Esophagus mucosa (tissue), 1 donor: ENCODE measurements at regions not wholly inside any gene's neighbourhood (a gene's known extent, or its start where the extent isn't known, plus 50 kb on each side); places are given as distances from the start of the nearest gene placed in this dataset.
"Not testable (repeated sequence)": the region's sequence is repeated elsewhere in the genome, so short reads cannot be mapped to it uniquely, and the experiment has no call there.

Source experiments
- ATAC-seq: fragments of 200-7000 bp; cut with Tn5 transposase; one replicate; pipeline ENCODE4 v1.9.1; 2020
- donor health status: DM: yes; HTN: yes; CAD: no.

GRCh38 chr10:9453871-9454270, 1399.4 kb downstream of the GATA3 start:
- ATAC-seq, result not testable (repeated sequence)

GRCh38 chr10:9469663-9470205, 1415.2 kb downstream of the GATA3 start:
- ATAC-seq, result no peak

DNA sequence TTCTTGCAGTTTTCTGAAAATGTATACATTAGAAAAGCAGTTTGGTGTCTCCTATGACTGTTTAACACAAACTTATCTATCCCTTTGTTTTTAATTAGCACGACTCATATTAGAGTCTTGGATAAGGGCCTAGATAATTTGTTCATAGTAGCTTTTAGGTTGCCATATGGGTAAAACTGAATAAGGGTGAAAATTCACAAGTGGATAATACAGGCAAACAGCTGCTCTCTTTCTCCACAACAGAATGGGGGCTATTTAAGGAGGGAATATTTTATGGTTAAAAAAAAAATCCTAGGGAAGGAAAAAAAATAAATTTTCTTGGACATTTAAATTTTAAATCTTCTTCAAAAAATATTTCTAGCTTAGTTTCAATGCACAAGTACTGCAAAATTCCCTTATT, 1416.1 kb downstream of the GATA3 start:
- no peak for ATAC-seq

- no peak for ATAC-seq
Observed at GRCh38 chr10:9501944-9502343, 1447.5 kb downstream of the GATA3 start.

- no peak for ATAC-seq
Observed at GRCh38 chr10:9504227-9504626, 1449.7 kb downstream of the GATA3 start.

- no peak for ATAC-seq
Observed at GRCh38 chr10:9505546-9505945, 1451.1 kb downstream of the GATA3 start.

DNA sequence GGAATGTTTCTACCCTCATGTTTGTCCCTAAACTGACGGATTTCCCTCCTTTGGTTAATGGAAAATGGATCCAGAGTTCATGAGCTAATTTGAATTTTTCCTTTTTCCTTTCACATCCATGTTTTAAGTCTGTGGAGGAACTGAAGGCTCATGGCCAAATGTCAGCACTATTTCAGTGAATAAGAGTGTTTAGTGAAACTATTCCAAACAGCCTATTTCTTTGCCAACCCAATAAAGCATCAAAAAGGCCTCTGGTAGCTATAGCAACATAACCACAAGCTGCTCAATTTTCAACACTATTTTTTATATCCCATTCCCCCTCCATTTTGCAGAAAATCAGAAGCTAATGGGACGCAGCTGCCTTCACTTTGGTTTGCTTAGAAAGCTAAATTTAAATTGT, 1454.1 kb downstream of the GATA3 start:
- ATAC-seq, result no peak

- no peak for ATAC-seq
Observed at GRCh38 chr10:9510626-9511025, 1456.1 kb downstream of the GATA3 start.

GRCh38 chr10:9515922-9516321, 1461.4 kb downstream of the GATA3 start:
- ATAC-seq, result no peak

DNA sequence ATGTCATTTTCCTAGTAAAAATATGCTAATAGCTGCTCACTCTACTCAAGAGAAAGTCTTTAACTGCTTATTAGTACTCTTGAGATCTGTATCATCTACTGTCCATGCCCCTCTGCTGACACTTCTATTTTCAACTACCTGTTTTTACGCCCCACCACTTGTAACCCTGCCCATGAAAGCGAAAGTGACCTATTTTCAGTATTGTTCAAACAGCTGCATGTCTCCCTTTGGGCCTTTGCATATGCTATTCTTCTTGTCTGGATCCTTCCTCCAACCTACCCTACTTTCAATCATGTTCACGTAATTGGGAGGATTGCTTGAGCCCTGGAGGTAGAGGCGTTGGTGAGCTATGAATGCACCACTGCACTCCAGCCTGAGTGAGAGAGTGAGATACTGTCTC, 1481.3 kb downstream of the GATA3 start:
- no peak for ATAC-seq

GRCh38 chr10:9545073-9545472, 1472.6 kb upstream of the CELF2 start:
- no peak for ATAC-seq

GRCh38 chr10:9547936-9548904, 1469.5 kb upstream of the CELF2 start:
- ATAC-seq, result no peak

DNA sequence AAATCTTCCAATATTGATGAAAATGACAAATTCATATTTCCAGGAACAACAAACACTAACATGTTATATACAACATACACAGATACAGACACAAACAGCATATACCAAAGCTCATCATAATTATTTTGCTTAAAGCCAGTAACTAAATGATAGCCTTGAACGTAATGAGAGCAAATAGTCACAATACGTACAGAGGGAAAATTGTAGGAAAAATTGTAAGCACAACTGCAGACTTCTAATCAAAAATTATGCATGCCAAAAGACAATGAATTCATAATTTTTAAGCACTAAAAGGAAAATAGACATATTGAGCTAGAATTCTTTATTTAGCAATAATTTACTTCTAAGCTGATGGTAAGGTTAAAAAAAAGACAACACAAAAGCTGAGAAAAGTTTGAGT, 1466.9 kb upstream of the CELF2 start:
- ATAC-seq, result no peak

DNA sequence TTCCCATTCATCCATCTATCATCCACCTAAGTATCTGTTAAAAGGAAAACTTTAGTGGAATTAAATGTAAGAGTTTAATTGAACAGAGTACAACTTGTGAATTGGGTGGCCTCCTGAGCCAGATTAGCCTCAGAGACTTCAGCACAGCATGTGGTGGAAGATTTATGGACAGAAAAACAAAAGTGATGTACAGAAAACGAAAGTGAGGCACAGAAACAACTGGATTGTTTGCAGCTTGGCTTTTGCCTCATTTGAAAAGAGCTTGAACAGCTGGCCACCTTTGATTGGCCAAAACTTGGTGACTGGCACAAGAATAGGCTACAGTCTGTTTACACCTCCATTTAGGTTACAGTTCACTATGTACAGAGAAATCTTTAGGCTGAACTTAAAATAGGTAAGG, 1463.4 kb upstream of the CELF2 start:
- ATAC-seq, result no peak

- no peak for ATAC-seq
Observed at GRCh38 chr10:9560976-9561375, 1456.7 kb upstream of the CELF2 start.

DNA sequence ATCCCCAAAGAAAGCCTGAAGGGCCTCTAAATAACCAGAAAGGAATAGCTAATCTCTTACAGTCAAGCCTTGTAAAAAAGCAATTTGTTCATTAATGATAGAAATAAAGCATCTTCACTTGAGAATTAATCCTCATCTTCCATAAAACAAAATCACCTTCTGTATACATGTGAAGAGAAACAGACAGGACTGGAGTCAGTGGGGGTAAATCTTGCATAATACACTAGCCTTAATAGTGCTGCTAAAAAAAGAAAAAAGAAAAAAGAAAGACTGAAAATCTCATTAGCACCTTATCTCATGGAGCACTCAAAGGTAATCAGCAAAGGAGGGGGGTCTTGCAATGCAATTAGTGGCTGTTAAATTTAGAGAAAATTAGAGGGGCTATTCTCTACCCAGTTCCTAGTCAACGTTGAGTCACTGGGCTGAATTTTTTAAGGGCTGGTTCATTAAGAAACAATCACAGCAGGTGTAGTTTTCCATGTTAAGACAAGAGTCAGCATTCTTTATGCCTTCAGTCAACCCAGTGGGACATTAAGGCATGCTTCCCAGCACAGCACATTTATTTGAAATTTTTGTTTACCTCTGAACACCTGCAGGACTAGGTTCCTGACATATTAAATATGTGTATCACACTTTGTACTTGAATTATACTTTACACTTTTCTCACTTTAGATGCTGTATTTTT, 1455.7 kb upstream of the CELF2 start:
- ATAC-seq, result no peak

GRCh38 chr10:9577746-9578145, 1439.9 kb upstream of the CELF2 start:
- ATAC-seq, result no peak

GRCh38 chr10:9579110-9579705, 1438.5 kb upstream of the CELF2 start:
- ATAC-seq, result no peak

GRCh38 chr10:9582803-9583202, 1434.9 kb upstream of the CELF2 start:
- not testable (repeated sequence) for ATAC-seq

DNA sequence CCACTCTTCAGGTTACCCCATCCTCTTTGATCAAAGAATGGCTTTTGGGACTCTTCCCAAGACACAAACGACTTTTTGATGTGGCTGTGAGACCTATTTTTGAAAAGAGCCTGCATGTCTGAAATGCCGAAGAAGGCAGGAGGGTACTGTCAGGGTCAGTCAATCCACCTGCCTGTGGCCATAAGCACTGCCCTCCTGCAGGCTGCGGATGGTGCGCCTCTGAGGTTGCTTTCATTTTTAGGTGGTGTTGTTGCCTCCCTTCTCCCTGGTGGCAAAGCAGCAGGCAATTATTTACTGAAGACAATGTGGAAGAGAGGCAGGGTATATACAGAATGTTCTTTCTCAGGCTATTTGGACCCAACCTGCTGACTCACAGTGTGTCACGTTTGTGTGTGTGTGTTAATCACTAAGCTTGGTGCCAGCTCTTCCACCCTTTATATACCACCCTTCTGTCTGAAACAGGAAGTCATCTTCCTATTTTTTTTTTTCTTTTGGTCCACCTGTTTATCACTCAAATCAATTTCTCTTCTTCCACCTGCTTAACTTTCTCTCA, 1421.2 kb upstream of the CELF2 start:
- no peak for ATAC-seq

DNA sequence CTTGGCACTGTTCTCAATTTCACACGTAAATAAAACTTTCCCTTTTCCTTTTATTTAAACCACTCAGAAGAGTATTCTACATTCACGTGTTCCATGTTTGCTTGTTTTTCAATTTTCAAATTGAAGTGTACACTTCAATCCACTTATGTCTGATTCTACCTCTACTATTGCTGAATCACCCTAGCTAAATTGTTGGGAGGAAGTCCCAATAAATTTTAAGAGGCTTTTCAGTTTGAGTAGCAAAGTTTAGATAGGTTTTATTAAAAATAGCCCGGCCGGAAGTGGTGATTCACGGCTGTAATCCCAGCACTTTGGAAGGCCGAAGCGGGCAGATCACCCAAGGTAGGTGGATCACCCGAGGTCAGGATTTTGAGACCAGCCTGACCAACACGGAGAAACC, 1414.7 kb upstream of the CELF2 start:
- no peak for ATAC-seq

- no peak for ATAC-seq
Observed at GRCh38 chr10:9603972-9604371, 1413.7 kb upstream of the CELF2 start.

- no peak for ATAC-seq
Observed at GRCh38 chr10:9605231-9605630, 1412.4 kb upstream of the CELF2 start.
